AG04449 (cell line): ENCODE measurements at regions not wholly inside any gene's neighbourhood (a gene's known extent, or its start where the extent isn't known, plus 50 kb on each side); places are given as distances from the start of the nearest gene placed in this dataset.
"Not testable (repeated sequence)": the region's sequence is repeated elsewhere in the genome, so short reads cannot be mapped to it uniquely, and the experiment has no call there.

Experiments used
- CTCF ChIA-PET: fragments of 350-600 bp; formaldehyde crosslinking; extraction: SDS; loops from one replicate; lab custom pipeline; 2021; ENCODE audit warnings: antibody characterized with exemption; lab: Yijun Ruan, JAX
- POLR2A ChIA-PET: fragments of 400-600, 350-600 bp; formaldehyde crosslinking; extraction: SDS; loops from one replicate; lab custom pipeline; 2020; ENCODE audit warnings: antibody characterized with exemption, inconsistent platforms; lab: Yijun Ruan, JAX
- DNase-seq: peaks from one replicate; pipeline ENCODE4 v3.0.0-alpha.2; 2010; ENCODE audit warnings: low read depth, low spot score
- H3K4me3 ChIP-seq: 2 replicates; pipeline ENCODE4 v1.5.1; 2011; ENCODE audit warnings: low read depth, mild to moderate bottlenecking, control low read depth, low read length
- TF ChIP-seq, protein P1 (sequence below): IDR thresholded peaks from one replicate; pipeline ENCODE4 v1.5.1; 2011; ENCODE audit warnings: mild to moderate bottlenecking, moderate library complexity, low read length, control low read depth, inconsistent platforms; ENCODE audit not compliant: insufficient read depth; ENCODE audit errors: missing control alignments

DNA sequence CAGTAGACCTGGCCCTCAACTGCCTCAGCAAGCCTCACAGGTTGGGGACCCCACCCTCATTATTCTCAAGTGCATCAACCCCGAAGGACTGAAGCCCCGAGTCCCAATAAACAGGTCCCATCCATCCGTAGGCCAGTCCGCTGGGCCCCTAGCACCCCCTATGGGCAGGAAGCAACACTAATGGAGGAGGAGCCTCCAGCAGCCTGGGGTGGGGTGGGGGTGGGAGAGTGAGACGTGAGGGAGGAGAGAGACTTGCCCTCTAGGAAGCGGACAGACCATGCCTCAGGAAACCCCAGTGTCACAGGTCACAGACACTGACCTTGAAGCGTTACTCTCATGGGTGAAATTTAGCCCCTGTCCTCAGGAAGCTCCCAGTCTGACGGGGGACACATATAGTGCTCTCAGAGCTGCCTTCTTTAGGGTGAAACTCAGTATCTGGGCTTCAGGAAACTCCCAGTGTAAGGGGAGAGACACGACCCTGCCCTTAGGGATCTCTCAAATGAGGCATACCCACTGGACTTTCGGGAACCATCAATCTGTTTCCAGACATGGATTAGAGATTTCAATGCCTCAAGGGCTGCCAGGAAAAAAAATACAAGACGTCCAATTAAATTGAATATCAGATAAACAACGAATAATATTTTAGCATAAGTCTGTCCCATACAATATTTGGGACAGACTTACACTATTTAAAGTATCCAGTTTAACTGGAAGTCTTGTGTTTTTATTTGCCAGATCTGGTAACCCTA lies 125.8 kb downstream of the MRPL14 start:
- no peak for DNase-seq
- POLR2A ChIA-PET: interaction anchor here (1.0 to 1.3 kb wide), 2 partner anchors 9 to 226 kb away, joined by 3 to 7 read pairs; no protein-coding TSS in a partner anchor
- CTCF ChIA-PET: interaction anchor here (1.1 to 5.2 kb wide), 9 partner anchors 9 to 277 kb away, joined by 4 to 42 read pairs (median 8); no protein-coding TSS in a partner anchor
- TF ChIP-seq, protein P1, sequence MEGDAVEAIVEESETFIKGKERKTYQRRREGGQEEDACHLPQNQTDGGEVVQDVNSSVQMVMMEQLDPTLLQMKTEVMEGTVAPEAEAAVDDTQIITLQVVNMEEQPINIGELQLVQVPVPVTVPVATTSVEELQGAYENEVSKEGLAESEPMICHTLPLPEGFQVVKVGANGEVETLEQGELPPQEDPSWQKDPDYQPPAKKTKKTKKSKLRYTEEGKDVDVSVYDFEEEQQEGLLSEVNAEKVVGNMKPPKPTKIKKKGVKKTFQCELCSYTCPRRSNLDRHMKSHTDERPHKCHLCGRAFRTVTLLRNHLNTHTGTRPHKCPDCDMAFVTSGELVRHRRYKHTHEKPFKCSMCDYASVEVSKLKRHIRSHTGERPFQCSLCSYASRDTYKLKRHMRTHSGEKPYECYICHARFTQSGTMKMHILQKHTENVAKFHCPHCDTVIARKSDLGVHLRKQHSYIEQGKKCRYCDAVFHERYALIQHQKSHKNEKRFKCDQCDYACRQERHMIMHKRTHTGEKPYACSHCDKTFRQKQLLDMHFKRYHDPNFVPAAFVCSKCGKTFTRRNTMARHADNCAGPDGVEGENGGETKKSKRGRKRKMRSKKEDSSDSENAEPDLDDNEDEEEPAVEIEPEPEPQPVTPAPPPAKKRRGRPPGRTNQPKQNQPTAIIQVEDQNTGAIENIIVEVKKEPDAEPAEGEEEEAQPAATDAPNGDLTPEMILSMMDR: peak; percentile 56
- H3K4me3 ChIP-seq: peak overlapping the region; percentile 23; the same call in 1 of the 2 replicates

DNA sequence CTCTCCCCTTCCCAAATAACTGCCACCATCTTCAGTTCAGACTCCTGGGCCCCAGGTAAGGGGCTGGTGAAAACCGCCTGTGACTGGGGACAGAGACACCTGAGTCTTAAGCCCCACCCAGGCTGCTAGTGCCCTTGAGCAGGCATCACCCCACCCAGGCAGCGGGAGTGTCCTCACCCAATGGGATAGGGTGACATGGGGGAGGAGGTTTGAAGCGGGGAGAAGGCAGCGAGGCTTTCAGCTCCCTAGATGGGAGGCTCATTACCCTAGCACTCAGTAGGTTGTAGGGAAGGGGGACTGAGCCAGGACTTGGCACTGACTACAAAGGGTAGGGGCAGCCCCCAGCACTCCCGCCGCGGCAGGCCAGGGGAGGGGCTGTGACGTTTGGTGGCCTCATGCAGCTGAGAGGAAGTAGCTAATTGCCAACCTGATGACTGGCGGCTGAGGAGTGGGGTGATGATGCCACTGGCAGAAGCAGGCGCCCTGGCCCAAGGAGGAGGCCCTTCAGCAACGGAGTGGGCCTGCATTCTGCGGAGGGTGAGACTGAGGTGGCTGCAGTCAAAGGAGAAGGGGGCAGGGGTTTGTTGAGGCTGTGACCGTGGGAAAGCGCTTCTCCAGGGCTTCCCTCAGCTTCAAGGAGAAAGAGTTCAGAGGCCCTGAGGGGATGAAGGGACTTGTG lies 126.9 kb downstream of the MRPL14 start:
- no peak for DNase-seq
- POLR2A ChIA-PET: interaction anchor here (1.0 kb wide), 1 partner anchor 225 kb away, joined by 3 read pairs; no protein-coding TSS in a partner anchor
- CTCF ChIA-PET: interaction anchor here (1.1 to 5.2 kb wide), 7 partner anchors 10 to 276 kb away, joined by 4 to 42 read pairs (median 8); no protein-coding TSS in a partner anchor
- TF ChIP-seq, protein P1: no peak
- H3K4me3 ChIP-seq: no peak overlapping the region

DNA sequence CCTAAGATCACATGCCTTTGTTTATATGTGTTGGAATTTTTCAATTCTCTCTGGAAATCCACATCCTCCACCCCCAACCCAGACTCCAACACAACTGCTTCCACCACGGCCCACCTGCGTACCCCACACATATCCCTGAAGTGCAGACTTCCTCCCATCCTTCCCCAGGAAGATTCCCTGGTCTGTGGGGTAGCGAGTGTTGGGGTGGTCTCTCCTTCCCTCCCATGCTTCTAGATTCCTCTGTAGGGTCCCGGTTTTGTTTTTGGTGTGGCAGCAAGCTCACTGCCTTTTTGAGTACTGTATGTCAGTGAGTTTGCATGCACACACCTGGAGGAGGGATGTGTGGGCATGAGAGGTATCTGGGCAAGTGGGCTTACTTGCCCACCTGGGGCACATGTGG lies 127.6 kb downstream of the MRPL14 start:
- POLR2A ChIA-PET: no interaction called here
- CTCF ChIA-PET: interaction anchor here (1.0 to 5.2 kb wide), 5 partner anchors 74 to 331 kb away, joined by 3 to 42 read pairs (median 10); no protein-coding TSS in a partner anchor

DNA sequence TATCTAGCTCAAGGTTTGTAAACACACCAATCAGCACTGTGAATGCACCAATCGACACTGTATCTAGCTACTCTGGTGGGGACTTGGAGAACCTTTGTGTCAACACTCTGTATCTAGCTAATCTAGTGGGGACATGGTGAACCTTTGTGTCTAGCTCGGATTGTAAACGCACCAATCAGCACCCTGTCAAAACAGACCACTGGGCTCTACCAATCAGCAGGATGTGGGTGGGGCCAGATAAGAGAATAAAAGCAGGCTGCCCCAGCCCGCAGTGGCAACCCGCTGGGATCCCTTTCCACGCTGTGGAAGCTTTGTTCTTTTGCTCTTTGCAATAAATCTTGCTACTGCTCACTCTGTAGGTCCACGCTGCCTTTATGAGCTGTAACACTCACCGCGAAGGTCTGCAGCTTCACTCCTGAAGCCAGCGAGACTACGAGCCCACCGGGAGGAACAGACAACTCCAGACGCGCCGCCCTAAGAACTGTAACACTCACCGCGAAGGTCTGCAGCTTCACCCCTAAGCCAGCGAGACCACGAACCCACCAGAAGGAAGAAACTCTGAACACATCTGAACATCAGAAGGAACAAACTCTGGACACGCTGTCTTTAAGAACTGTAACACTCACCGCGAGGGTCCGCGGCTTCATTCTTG lies 128.5 kb downstream of the MRPL14 start:
- H3K4me3 ChIP-seq, DNase-seq, POLR2A ChIA-PET: not testable (repeated sequence)
- CTCF ChIA-PET: interaction anchor here (0.6 to 2.9 kb wide), 5 partner anchors 76 to 330 kb away, joined by 3 to 10 read pairs (median 5); no protein-coding TSS in a partner anchor

More for the DNA sequence above, 127.6 kb downstream of the MRPL14 start:
- TF ChIP-seq, protein P1: no peak
- DNase-seq: no peak
- H3K4me3 ChIP-seq: no peak overlapping the region

DNA sequence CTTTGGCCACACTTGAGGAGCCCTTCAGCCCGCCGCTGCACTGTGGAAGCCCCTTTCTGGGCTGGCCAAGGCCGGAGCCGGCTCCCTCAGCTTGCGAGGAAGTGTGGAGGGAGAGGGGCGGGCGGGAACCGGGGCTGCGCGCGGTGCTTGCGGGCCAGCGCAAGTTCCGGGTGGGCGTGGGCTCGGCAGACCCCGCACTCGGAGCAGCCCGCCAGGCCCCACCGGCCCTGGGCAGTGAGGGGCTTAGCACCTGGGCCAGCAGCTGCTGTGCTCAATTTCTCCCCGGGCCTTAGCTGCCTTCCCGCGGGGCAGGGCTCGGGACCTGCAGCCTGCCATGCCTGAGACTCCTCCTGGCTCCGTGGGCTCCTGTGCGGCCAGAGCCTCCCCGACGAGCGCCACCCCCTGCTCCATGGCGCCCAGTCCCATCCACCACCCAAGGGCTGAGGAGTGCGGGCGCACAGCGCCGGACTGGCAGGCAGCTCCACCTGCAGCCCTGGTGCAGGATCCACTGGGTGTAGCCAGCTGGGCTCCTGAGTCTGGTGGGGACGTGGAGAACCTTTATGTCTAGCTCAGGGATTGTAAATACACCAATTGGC lies 129.2 kb downstream of the MRPL14 start:
- CTCF ChIA-PET: interaction anchor here (0.6 to 2.9 kb wide), 3 partner anchors 76 to 234 kb away, joined by 3 to 10 read pairs (median 5); no protein-coding TSS in a partner anchor
- H3K4me3 ChIP-seq, DNase-seq, POLR2A ChIA-PET: not testable (repeated sequence)

DNA sequence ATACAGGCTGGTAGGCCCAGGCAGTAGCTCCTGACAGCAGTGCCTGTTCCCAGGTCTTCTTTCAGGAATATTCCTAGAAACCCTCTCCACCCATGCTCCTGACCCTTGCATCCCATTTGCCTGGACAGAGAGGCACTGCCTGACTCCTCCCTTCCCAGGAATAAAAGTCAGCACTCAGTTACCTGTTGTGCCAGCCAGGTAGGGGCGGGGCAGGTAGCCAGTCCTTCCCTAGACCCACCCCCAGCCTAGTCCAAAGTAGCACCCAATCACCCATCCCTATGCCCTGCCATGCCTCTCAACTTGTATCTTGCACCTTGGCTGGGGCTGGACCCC lies 129.9 kb downstream of the MRPL14 start:
- POLR2A ChIA-PET: no interaction called here
- TF ChIP-seq, protein P1: no peak
- H3K4me3 ChIP-seq: no peak overlapping the region
- CTCF ChIA-PET: interaction anchor here (0.5 to 1.6 kb wide), 5 partner anchors 19 to 228 kb away, joined by 3 to 7 read pairs (median 3); no protein-coding TSS in a partner anchor
- DNase-seq: no peak
